ENCODE measurements at regions not wholly inside any gene's neighbourhood (a gene's known extent, or its start where the extent isn't known, plus 50 kb on each side); places are given as distances from the start of the nearest gene placed in this dataset.

GRCh38 chr11:76728778-76729177 is 54.4 kb upstream of the TSKU start:
- Histone ChIP-seq H3K4me1 (ENCODE audit: low read depth) (no peaks in the 10 kb centered on the region), H3K9me3 (ENCODE audit: low read depth) (no peaks in the 10 kb centered on the region), H3K36me3 (no peaks in the 10 kb centered on the region), H3K27ac (no peak overlapping the region), H3K27me3 (peaks cover 10% of the 10 kb centered on the region), H3K4me3 (no peak overlapping the region)
- no peak for DNase-seq (ENCODE audit: low read depth in 1 of 2, low spot score in 1 of 2)
- TF ChIP-seq CTCF (IDR thresholded peaks at IDR 0.05; ENCODE audit: low read depth, low read length) = no peak

- H3K4me1 ChIP-seq (ENCODE audit: low read depth) = peaks cover 2% of the 10 kb centered on the region
- H3K27me3 ChIP-seq = peaks cover 10% of the 10 kb centered on the region
- no peak for TF ChIP-seq CTCF (IDR thresholded peaks at IDR 0.05; ENCODE audit: low read depth, low read length)
- no peak overlapping the region for H3K27ac ChIP-seq
- no peaks in the 10 kb centered on the region for H3K36me3 ChIP-seq
- DNase-seq (ENCODE audit: low read depth in 1 of 2, low spot score in 1 of 2) = no peak
- H3K9me3 ChIP-seq (ENCODE audit: low read depth) = no peaks in the 10 kb centered on the region
- H3K4me3 ChIP-seq = no peak overlapping the region
Measured at GRCh38 chr11:76729214-76729613, 53.9 kb upstream of the TSKU start.

GRCh38 chr11:76730887-76731565 is 52.1 kb upstream of the TSKU start:
- no peak for TF ChIP-seq CTCF (IDR thresholded peaks at IDR 0.05; ENCODE audit: low read depth, low read length)
- Histone ChIP-seq H3K4me3 (no peak overlapping the region), H3K9me3 (ENCODE audit: low read depth) (no peaks in the 10 kb centered on the region), H3K4me1 (ENCODE audit: low read depth) (peaks cover 18% of the 10 kb centered on the region), H3K27ac (no peak overlapping the region), H3K27me3 (peaks cover 10% of the 10 kb centered on the region), H3K36me3 (no peaks in the 10 kb centered on the region)
- DNase-seq (ENCODE audit: low read depth in 1 of 2, low spot score in 1 of 2) = no peak

GRCh38 chr11:76732643-76733042 is 50.5 kb upstream of the TSKU start:
- Histone ChIP-seq H3K36me3 (no peaks in the 10 kb centered on the region), H3K27me3 (peaks cover 7% of the 10 kb centered on the region), H3K9me3 (ENCODE audit: low read depth) (no peaks in the 10 kb centered on the region), H3K4me1 (ENCODE audit: low read depth) (peaks cover 28% of the 10 kb centered on the region), H3K27ac (no peak overlapping the region), H3K4me3 (no peak overlapping the region)
- no peak for DNase-seq (ENCODE audit: low read depth in 1 of 2, low spot score in 1 of 2)
- TF ChIP-seq CTCF (IDR thresholded peaks at IDR 0.05; ENCODE audit: low read depth, low read length) = no peak
